ENCODE measurements at regions not wholly inside any gene's neighbourhood (a gene's known extent, or its start where the extent isn't known, plus 50 kb on each side); places are given as distances from the start of the nearest gene placed in this dataset.

DNA sequence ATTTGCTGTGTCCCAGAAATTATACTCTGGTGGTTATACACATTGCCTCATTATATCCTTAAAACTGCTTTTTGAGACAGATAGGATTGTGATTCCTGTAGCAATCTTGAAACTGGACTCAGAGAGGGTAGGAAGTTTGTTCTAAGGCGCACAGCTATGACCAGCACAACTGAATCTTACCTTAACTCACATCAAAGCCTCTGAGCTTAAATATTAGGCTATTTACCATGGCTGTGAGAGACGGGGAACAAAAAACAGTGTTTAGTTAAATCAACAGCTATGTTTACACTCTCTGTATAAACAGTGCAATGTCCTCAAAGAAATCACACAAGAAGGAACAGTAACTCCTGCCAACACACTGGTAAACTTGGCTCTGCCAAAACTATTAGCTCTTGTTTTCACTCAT, 50.9 kb upstream of the TUT7 start:
- no peak for TF ChIP-seq EP300 (IDR thresholded peaks at IDR 0.05; ENCODE audit: borderline replicate concordance in 1 of 2, low read depth in 1 of 2, low read length in 1 of 2)
- TF ChIP-seq, protein P1, sequence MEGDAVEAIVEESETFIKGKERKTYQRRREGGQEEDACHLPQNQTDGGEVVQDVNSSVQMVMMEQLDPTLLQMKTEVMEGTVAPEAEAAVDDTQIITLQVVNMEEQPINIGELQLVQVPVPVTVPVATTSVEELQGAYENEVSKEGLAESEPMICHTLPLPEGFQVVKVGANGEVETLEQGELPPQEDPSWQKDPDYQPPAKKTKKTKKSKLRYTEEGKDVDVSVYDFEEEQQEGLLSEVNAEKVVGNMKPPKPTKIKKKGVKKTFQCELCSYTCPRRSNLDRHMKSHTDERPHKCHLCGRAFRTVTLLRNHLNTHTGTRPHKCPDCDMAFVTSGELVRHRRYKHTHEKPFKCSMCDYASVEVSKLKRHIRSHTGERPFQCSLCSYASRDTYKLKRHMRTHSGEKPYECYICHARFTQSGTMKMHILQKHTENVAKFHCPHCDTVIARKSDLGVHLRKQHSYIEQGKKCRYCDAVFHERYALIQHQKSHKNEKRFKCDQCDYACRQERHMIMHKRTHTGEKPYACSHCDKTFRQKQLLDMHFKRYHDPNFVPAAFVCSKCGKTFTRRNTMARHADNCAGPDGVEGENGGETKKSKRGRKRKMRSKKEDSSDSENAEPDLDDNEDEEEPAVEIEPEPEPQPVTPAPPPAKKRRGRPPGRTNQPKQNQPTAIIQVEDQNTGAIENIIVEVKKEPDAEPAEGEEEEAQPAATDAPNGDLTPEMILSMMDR (IDR thresholded peaks at IDR 0.05), result no peak
- TF ChIP-seq CHD2 (IDR thresholded peaks at IDR 0.05; ENCODE audit: low read length, partially characterized antibody), result no peak
- TF ChIP-seq, protein P2, sequence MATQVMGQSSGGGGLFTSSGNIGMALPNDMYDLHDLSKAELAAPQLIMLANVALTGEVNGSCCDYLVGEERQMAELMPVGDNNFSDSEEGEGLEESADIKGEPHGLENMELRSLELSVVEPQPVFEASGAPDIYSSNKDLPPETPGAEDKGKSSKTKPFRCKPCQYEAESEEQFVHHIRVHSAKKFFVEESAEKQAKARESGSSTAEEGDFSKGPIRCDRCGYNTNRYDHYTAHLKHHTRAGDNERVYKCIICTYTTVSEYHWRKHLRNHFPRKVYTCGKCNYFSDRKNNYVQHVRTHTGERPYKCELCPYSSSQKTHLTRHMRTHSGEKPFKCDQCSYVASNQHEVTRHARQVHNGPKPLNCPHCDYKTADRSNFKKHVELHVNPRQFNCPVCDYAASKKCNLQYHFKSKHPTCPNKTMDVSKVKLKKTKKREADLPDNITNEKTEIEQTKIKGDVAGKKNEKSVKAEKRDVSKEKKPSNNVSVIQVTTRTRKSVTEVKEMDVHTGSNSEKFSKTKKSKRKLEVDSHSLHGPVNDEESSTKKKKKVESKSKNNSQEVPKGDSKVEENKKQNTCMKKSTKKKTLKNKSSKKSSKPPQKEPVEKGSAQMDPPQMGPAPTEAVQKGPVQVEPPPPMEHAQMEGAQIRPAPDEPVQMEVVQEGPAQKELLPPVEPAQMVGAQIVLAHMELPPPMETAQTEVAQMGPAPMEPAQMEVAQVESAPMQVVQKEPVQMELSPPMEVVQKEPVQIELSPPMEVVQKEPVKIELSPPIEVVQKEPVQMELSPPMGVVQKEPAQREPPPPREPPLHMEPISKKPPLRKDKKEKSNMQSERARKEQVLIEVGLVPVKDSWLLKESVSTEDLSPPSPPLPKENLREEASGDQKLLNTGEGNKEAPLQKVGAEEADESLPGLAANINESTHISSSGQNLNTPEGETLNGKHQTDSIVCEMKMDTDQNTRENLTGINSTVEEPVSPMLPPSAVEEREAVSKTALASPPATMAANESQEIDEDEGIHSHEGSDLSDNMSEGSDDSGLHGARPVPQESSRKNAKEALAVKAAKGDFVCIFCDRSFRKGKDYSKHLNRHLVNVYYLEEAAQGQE (IDR thresholded peaks at IDR 0.05; ENCODE audit: low read depth, low read length), result no peak

Data from SK-N-SH (cell line).